22Rv1 (cell line): ENCODE measurements at regions not wholly inside any gene's neighbourhood (a gene's known extent, or its start where the extent isn't known, plus 50 kb on each side); places are given as distances from the start of the nearest gene placed in this dataset.
A peak's percentile ranks its signal among the peaks of the same experiment; 100 is the strongest.

Experiments
- H3K27ac ChIP-seq: fragments of 450-650 bp; 2 replicates; pipeline ENCODE4 v1.5.1; 2017
- CTCF ChIP-seq: fragments of 450-650 bp; IDR thresholded peaks from 2 replicates; pipeline ENCODE4 v1.5.1; 2017; ENCODE audit warnings: mild to moderate bottlenecking
- ZFX ChIP-seq: fragments of 450-650 bp; IDR thresholded peaks from 2 replicates; pipeline ENCODE4 v1.6.1; 2017; ENCODE audit warnings: antibody characterized with exemption, borderline replicate concordance

- H3K27ac ChIP-seq: no peak overlapping the region
- TF ChIP-seq ZFX: no peak
- TF ChIP-seq CTCF: no peak
Observed at GRCh38 chr5:10151656-10152055, 98.0 kb downstream of the ATPSCKMT start.

- TF ChIP-seq CTCF (no peak), ZFX (no peak)
Observed at GRCh38 chr5:10149911-10150310, 99.8 kb downstream of the ATPSCKMT start.

DNA sequence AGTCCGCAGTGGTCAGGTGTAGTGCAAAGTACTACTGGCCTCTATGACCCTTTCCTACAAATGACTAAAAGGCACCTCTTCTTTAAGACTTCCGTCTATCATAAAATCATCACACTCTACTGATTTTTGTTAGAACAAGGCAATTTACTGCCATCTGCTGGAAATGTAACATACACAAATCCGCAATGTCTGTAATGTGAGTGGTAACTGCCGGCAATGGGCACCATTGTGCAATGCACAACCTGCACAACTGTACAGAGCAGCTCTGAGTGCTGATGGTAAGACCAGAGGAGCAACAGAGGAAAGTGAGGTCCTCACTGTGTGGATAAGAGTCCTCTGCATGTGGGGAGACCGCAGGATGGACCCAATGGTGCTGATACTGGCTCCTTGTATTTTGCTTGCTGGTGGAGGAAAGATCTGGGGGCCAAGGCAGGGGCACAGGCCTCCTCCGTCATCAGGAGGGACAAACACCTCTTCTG, 103.7 kb downstream of the ATPSCKMT start:
- TF ChIP-seq ZFX (no peak), CTCF (peak; percentile 29)
- no peak overlapping the region for H3K27ac ChIP-seq

More at GRCh38 chr5:10149911-10150310, 99.8 kb downstream of the ATPSCKMT start:
- no peak overlapping the region for H3K27ac ChIP-seq

GRCh38 chr5:10144040-10144439, 105.6 kb downstream of the ATPSCKMT start:
- TF ChIP-seq ZFX (no peak), CTCF (no peak)
- no peak overlapping the region for H3K27ac ChIP-seq

DNA sequence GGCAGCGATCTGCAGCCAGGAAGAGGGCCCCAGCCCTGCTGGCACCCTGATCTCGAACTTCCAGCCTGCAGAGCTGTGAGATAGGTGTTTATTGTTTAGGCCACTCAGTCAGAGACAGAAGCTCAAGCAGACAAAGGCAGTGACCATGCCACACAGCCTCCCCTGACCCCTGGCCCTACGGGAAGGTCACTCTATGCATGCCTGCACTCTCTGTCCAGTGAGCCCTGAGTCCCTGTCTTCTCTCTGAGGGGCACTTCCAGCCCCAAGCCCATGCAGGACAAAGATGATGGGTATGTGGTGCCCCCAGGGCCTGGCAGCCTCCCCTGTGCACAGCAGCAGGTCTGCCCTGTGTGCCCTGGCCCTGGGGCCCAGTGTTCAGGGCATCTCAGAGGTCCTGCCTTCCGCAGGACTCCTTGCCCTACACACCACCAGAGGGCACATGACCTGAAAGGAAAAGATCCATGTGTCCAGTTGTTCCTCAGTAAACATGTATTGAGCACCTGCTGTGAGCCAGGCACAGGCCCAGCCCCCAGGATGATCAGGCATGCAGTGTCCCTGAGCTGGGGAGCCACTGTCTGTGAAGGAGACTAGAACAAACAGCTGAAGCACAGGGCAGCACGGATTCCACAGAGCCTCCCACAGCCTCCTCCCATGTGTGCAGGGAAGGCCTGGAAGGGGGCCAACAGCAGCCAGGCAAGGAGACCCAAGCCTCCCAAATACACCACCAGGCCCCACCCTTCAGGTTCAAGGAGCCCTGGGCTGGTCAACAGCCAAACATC, 109.3 kb downstream of the ATPSCKMT start:
- no peak overlapping the region for H3K27ac ChIP-seq
- peak; percentile 46 for TF ChIP-seq CTCF
- no peak for TF ChIP-seq ZFX

DNA sequence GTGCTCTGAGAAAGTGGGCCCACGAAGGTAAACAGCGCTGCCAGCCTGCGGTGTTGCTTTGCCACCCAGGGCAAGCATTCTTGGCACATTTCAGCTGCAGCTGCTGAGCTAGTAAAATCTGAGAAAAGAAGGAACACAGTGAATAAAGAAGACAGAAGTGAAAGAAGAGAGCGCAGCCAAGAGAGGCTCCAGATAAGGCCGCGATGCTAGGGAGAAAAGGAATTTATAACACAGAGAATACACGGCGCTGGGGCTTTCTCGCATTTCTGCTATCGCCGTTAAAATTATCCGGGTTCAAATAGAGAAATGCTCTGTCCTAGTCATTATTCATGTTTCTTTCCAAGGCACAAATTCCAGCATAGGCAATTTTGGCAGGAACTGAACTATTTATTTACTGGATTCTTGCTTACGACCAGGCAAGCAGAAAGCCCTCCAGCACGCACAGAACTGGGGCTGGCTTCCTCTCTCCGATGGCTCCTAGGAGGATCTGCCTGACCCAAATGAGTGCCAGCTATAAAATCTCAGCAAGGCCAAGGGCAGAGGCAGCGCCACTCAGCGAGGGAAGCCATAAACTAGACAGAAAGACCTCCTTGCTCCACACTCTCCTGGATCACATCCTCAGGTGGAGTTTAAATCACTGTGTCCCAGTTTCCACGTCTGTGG, 111.2 kb downstream of the ATPSCKMT start:
- no peak overlapping the region for H3K27ac ChIP-seq
- TF ChIP-seq CTCF (no peak), ZFX (no peak)

DNA sequence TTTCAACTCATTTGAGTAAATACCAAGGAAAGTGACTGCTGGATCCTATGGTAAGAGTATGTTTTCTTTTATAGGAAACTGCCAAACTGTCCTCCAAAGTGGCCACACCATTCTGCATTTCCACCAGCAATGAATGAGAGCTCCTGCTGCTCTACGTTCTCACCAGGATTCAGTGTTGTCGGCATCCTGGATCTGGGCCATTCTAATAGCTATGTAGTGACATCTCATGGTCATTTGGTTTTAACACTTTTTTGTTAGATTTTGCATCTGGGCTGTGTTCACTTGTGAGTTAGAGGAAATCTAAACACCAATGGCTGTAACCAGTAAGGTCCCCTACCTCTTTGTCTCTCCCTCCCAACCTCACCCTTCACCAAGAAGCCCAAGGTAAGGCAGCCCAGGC, 115.9 kb downstream of the ATPSCKMT start:
- H3K27ac ChIP-seq: no peak overlapping the region
- TF ChIP-seq CTCF (no peak), ZFX (no peak)
